ENCODE measurements at regions not wholly inside any gene's neighbourhood (a gene's known extent, or its start where the extent isn't known, plus 50 kb on each side); places are given as distances from the start of the nearest gene placed in this dataset.

GRCh38 chr1:55864251-55864650 lies 649.1 kb upstream of the USP24 start:
- DNase-seq (ENCODE audit: low spot score) = no peak

GRCh38 chr1:55861676-55862340 lies 646.6 kb upstream of the USP24 start:
- DNase-seq (ENCODE audit: low spot score) = no peak

- DNase-seq (ENCODE audit: low spot score) = no peak
These were observed 645.8 kb upstream of the USP24 start for GRCh38 chr1:55860798-55861519.

GRCh38 chr1:55860326-55860725 lies 645.2 kb upstream of the USP24 start:
- no peak for DNase-seq (ENCODE audit: low spot score)

GRCh38 chr1:55854911-55855310 lies 639.7 kb upstream of the USP24 start:
- DNase-seq (ENCODE audit: low spot score) = no peak

GRCh38 chr1:55848906-55849305 lies 633.7 kb upstream of the USP24 start:
- no peak for DNase-seq (ENCODE audit: low spot score)

- DNase-seq (ENCODE audit: low spot score) = no peak
These were observed 630.9 kb upstream of the USP24 start for GRCh38 chr1:55846051-55846450.

- DNase-seq (ENCODE audit: low spot score) = no peak
These were observed 629.2 kb upstream of the USP24 start for GRCh38 chr1:55844322-55844721.

- DNase-seq (ENCODE audit: low spot score) = no peak
These were observed 624.5 kb upstream of the USP24 start for GRCh38 chr1:55839626-55840025.

- no peak for DNase-seq (ENCODE audit: low spot score)
These were observed 624.1 kb upstream of the USP24 start for GRCh38 chr1:55839221-55839620.

- no peak for DNase-seq (ENCODE audit: low spot score)
These were observed 620.9 kb upstream of the USP24 start for GRCh38 chr1:55836086-55836485.

GRCh38 chr1:55833529-55834091 lies 618.4 kb upstream of the USP24 start:
- no peak for DNase-seq (ENCODE audit: low spot score)

- no peak for DNase-seq (ENCODE audit: low spot score)
These were observed 616.6 kb upstream of the USP24 start for GRCh38 chr1:55831759-55832158.

GRCh38 chr1:55828044-55828443 lies 612.9 kb upstream of the USP24 start:
- no peak for DNase-seq (ENCODE audit: low spot score)

- DNase-seq (ENCODE audit: low spot score) = no peak
These were observed 612.2 kb upstream of the USP24 start for GRCh38 chr1:55827350-55827749.

GRCh38 chr1:55826381-55827080 lies 611.4 kb upstream of the USP24 start:
- DNase-seq (ENCODE audit: low spot score) = no peak

- DNase-seq (ENCODE audit: low spot score) = no peak
These were observed 610.3 kb upstream of the USP24 start for GRCh38 chr1:55825461-55825860.

GRCh38 chr1:55824251-55824640 lies 609.1 kb upstream of the USP24 start:
- no peak for DNase-seq (ENCODE audit: low spot score)

GRCh38 chr1:55823541-55824250 lies 608.5 kb upstream of the USP24 start:
- DNase-seq (ENCODE audit: low spot score) = no peak

- DNase-seq (ENCODE audit: low spot score) = no peak
These were observed 607.7 kb upstream of the USP24 start for GRCh38 chr1:55822891-55823290.

- no peak for DNase-seq (ENCODE audit: low spot score)
These were observed 606.1 kb upstream of the USP24 start for GRCh38 chr1:55821234-55821633.

- no peak for DNase-seq (ENCODE audit: low spot score)
These were observed 605.3 kb upstream of the USP24 start for GRCh38 chr1:55820501-55820900.

Data from HuH-7.5 (cell line).